ENCODE measurements at regions not wholly inside any gene's neighbourhood (a gene's known extent, or its start where the extent isn't known, plus 50 kb on each side); places are given as distances from the start of the nearest gene placed in this dataset.

DNA sequence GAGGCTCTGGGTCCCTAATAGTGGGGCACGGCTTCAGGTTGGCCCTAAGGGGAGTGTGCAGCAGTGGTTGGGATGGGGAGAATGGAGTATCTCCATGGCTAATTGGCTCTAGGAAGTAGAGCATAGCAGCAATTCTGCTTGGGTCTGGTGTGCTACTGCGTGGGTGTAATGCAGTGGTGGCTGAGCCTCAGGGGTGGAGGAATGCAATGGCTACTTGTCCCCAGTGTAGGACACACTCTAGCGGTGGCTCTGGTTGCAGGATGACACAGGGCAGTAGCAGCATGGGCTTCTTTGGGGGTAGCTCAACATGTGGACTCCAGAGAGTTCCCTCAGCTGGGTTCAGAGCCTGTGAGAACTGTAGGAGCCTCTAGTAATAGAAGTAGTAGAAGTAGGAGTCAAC is 91.2 kb upstream of the FAM78B start:
- TF ChIP-seq GATA3 (IDR thresholded peaks at IDR 0.05; ENCODE audit: low read depth, low read length) = no peak
- TF ChIP-seq GATA2 (IDR thresholded peaks at IDR 0.05; ENCODE audit: low read depth, low read length) = no peak
